NB4 (cell line): ENCODE measurements at regions not wholly inside any gene's neighbourhood (a gene's known extent, or its start where the extent isn't known, plus 50 kb on each side); places are given as distances from the start of the nearest gene placed in this dataset.

Source experiments
- MYC ChIP-seq: IDR thresholded peaks from 2 replicates; pipeline ENCODE4 v1.6.1; 2011; ENCODE audit warnings: low read depth, low read length
- POLR2A ChIP-seq: IDR thresholded peaks from 2 replicates; pipeline ENCODE4 v1.6.1; 2011; ENCODE audit warnings: mild to moderate bottlenecking; ENCODE audit not compliant: insufficient read length; ENCODE audit errors: extremely low read depth
- TF ChIP-seq, protein P1 (sequence below): IDR thresholded peaks from one replicate; pipeline ENCODE4 v1.5.1; 2012; ENCODE audit warnings: low read depth, low read length
- TF ChIP-seq, protein P2 (sequence below): IDR thresholded peaks from 2 replicates; pipeline ENCODE4 v1.6.1; 2011; ENCODE audit warnings: low read depth, low read length

DNA sequence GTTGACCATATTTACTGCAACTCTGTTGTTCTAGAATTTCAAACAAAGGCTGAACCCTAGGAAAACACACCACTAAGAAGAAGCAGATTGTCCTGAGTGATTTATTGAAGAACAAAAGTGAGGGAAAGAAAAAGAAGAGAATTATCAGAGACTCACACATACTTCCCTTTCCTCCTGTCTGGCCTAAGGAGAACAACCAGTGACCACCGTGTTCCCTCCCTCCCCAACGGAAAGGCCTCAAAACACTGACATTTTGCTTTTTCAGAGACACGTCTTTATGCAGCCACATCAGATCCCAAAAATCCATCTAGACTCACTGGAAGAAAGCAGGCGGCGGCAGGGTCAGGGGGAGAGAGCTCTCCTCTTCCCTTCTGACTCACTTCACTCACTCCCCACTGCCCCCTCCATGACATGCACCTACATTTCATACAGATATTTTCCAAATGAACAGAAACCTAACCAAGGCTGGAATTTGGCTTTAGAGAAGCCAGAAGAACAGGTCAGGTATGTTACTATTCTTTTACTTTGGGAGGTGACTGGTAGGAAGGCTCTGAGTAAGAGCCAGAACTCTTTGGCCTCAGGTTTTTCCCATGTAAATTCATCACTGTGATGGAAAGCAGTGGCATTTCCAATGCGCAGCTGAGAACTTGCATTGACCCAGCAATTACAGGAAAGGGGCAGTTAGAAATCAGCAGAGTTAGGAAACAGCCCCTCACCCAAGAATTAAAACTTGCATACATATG lies 169.9 kb downstream of the BCL11A start:
- TF ChIP-seq, protein P1, sequence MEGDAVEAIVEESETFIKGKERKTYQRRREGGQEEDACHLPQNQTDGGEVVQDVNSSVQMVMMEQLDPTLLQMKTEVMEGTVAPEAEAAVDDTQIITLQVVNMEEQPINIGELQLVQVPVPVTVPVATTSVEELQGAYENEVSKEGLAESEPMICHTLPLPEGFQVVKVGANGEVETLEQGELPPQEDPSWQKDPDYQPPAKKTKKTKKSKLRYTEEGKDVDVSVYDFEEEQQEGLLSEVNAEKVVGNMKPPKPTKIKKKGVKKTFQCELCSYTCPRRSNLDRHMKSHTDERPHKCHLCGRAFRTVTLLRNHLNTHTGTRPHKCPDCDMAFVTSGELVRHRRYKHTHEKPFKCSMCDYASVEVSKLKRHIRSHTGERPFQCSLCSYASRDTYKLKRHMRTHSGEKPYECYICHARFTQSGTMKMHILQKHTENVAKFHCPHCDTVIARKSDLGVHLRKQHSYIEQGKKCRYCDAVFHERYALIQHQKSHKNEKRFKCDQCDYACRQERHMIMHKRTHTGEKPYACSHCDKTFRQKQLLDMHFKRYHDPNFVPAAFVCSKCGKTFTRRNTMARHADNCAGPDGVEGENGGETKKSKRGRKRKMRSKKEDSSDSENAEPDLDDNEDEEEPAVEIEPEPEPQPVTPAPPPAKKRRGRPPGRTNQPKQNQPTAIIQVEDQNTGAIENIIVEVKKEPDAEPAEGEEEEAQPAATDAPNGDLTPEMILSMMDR: no peak
- TF ChIP-seq POLR2A (no peak), MYC (no peak)
- TF ChIP-seq, protein P2, sequence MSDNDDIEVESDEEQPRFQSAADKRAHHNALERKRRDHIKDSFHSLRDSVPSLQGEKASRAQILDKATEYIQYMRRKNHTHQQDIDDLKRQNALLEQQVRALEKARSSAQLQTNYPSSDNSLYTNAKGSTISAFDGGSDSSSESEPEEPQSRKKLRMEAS: no peak
